Left ventricle myocardium inferior (tissue), 1 donor: ENCODE measurements at regions not wholly inside any gene's neighbourhood (a gene's known extent, or its start where the extent isn't known, plus 50 kb on each side); places are given as distances from the start of the nearest gene placed in this dataset.

Experiments
- DNase-seq: peaks from one replicate; pipeline ENCODE4 v3.0.0-alpha.2; 2020
- H3K27ac ChIP-seq: fragments of 200-600 bp; replicated peaks from 2 replicates; pipeline ENCODE4 v1.8.0; 2021
- H3K27me3 ChIP-seq: fragments of 200-600 bp; 2 replicates; pipeline ENCODE4 v1.8.0; 2021; ENCODE audit warnings: low read depth
- H3K36me3 ChIP-seq: fragments of 200-600 bp; 2 replicates; pipeline ENCODE4 v1.8.0; 2021
- H3K4me1 ChIP-seq: fragments of 200-600 bp; 2 replicates; pipeline ENCODE4 v1.8.0; 2021
- H3K4me3 ChIP-seq: fragments of 200-600 bp; 2 replicates; pipeline ENCODE4 v1.8.0; 2021; ENCODE audit warnings: mild to moderate bottlenecking, moderate library complexity
- H3K9me3 ChIP-seq: fragments of 200-600 bp; replicated peaks from 2 replicates; pipeline ENCODE4 v1.8.0; 2021
- intact Hi-C: fragments of 100-400 bp; cut with micrococcal nuclease; formaldehyde crosslinking; loops from one replicate; pipeline ENCODE4 v1.11.0; 2022
- TF ChIP-seq, protein P1 (sequence below): fragments of 200-600 bp; IDR thresholded peaks from 2 replicates; pipeline ENCODE4 v1.8.0; 2021; ENCODE audit warnings: antibody characterized with exemption, mild to moderate bottlenecking, borderline replicate concordance
- donor health status: DM: no; HTN: yes; CAD: no; lungs with severe emphysema.

- Histone ChIP-seq H3K4me1 (no peaks in the 10 kb centered on the region), H3K9me3 (peaks cover 11% of the 10 kb centered on the region), H3K27me3 (peaks cover 90% of the 10 kb centered on the region), H3K36me3 (no peaks in the 10 kb centered on the region), H3K4me3 (no peak overlapping the region), H3K27ac (no peak overlapping the region)
- intact Hi-C loops: no loop called here
- no peak for DNase-seq
- TF ChIP-seq, protein P1, sequence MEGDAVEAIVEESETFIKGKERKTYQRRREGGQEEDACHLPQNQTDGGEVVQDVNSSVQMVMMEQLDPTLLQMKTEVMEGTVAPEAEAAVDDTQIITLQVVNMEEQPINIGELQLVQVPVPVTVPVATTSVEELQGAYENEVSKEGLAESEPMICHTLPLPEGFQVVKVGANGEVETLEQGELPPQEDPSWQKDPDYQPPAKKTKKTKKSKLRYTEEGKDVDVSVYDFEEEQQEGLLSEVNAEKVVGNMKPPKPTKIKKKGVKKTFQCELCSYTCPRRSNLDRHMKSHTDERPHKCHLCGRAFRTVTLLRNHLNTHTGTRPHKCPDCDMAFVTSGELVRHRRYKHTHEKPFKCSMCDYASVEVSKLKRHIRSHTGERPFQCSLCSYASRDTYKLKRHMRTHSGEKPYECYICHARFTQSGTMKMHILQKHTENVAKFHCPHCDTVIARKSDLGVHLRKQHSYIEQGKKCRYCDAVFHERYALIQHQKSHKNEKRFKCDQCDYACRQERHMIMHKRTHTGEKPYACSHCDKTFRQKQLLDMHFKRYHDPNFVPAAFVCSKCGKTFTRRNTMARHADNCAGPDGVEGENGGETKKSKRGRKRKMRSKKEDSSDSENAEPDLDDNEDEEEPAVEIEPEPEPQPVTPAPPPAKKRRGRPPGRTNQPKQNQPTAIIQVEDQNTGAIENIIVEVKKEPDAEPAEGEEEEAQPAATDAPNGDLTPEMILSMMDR: no peak
Observed at GRCh38 chr12:113740699-113741098, 225.4 kb downstream of the RBM19 start.

GRCh38 chr12:113735131-113735530 lies 231.0 kb downstream of the RBM19 start:
- Histone ChIP-seq H3K4me3 (no peak overlapping the region), H3K27me3 (peaks cover 89% of the 10 kb centered on the region), H3K4me1 (no peaks in the 10 kb centered on the region), H3K9me3 (peaks cover 11% of the 10 kb centered on the region), H3K27ac (no peak overlapping the region), H3K36me3 (no peaks in the 10 kb centered on the region)
- TF ChIP-seq, protein P1: no peak
- intact Hi-C loops: no loop called here
- no peak for DNase-seq

- peaks cover 89% of the 10 kb centered on the region for H3K27me3 ChIP-seq
- TF ChIP-seq, protein P1: no peak
- DNase-seq: no peak
- no peak overlapping the region for H3K27ac ChIP-seq
- no peaks in the 10 kb centered on the region for H3K36me3 ChIP-seq
- H3K4me1 ChIP-seq: no peaks in the 10 kb centered on the region
- H3K9me3 ChIP-seq: peaks cover 11% of the 10 kb centered on the region
- H3K4me3 ChIP-seq: no peak overlapping the region
- intact Hi-C loops: no loop called here
Observed at GRCh38 chr12:113734503-113734902, 231.6 kb downstream of the RBM19 start.

DNA sequence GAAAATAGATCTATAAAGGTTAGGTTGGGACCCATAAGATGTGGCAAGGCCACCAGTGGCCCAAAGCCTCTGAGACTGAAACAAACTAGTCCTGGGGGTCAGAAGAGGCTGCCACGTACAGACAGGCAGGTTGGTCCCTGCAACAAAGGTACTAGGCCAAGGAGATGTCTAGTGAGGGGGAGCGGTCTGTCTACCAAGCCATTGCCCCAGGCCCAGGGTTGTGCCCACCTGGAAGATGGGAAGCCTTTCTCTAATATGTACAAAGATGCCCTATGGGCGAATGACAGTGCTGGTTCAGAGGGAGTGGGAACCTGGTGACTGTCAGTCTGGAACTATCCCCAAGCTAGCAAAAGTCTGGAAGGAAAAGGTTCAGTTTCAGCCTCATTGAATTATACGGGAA lies 233.2 kb downstream of the RBM19 start:
- intact Hi-C loops: no loop called here
- Histone ChIP-seq H3K4me3 (no peak overlapping the region), H3K4me1 (no peaks in the 10 kb centered on the region), H3K27ac (no peak overlapping the region), H3K27me3 (peaks cover 90% of the 10 kb centered on the region), H3K9me3 (no peaks in the 10 kb centered on the region), H3K36me3 (no peaks in the 10 kb centered on the region)
- TF ChIP-seq, protein P1: no peak
- no peak for DNase-seq

GRCh38 chr12:113727651-113728061 lies 238.5 kb downstream of the RBM19 start:
- peaks cover 92% of the 10 kb centered on the region for H3K27me3 ChIP-seq

More at GRCh38 chr12:113727651-113728061, 238.5 kb downstream of the RBM19 start:
- H3K27ac ChIP-seq: no peak overlapping the region
- no peak for DNase-seq
- no peaks in the 10 kb centered on the region for H3K4me1 ChIP-seq
- TF ChIP-seq, protein P1: no peak
- peaks cover 4% of the 10 kb centered on the region for H3K9me3 ChIP-seq
- no peaks in the 10 kb centered on the region for H3K36me3 ChIP-seq
- no peak overlapping the region for H3K4me3 ChIP-seq
- intact Hi-C loops: no loop called here
